Right ventricle myocardium inferior (tissue), 1 donor: ENCODE measurements at regions not wholly inside any gene's neighbourhood (a gene's known extent, or its start where the extent isn't known, plus 50 kb on each side); places are given as distances from the start of the nearest gene placed in this dataset.
A peak's percentile ranks its signal among the peaks of the same experiment; 100 is the strongest.
"Not testable (repeated sequence)": the region's sequence is repeated elsewhere in the genome, so short reads cannot be mapped to it uniquely, and the experiment has no call there.

Source experiments
- ATAC-seq: fragments of 200-7000 bp; cut with Tn5 transposase; one replicate; pipeline ENCODE4 v1.9.1; 2020; ENCODE audit warnings: mild to moderate bottlenecking, moderate library complexity
- DNase-seq: peaks from one replicate; pipeline ENCODE4 v3.0.0; 2021; ENCODE audit errors: missing footprints
- intact Hi-C: fragments of 100-400 bp; cut with DNase I; formaldehyde crosslinking; loops from one replicate; pipeline ENCODE4 v1.11.0; 2022
- donor health status: DM: no; HTN: yes; CAD: no; lungs with severe emphysema.

GRCh38 chr1:234918961-234919761, 209.5 kb downstream of the TOMM20 start:
- peak; percentile 63 for ATAC-seq
- DNase-seq: no peak
- intact Hi-C loops: loop anchor here (1.0 to 5.0 kb wide), 3 partner anchors 78 to 195 kb away; no protein-coding TSS in a partner anchor

GRCh38 chr1:234918181-234918841, 210.3 kb downstream of the TOMM20 start:
- ATAC-seq (peak; percentile 14), DNase-seq (no peak)
- intact Hi-C loops: loop anchor here (1.0 to 5.0 kb wide), 3 partner anchors 79 to 194 kb away; no protein-coding TSS in a partner anchor

- no peak for DNase-seq
- no peak for ATAC-seq
- intact Hi-C loops: loop anchor here (1.0 to 5.0 kb wide), 3 partner anchors 80 to 193 kb away; no protein-coding TSS in a partner anchor
These were observed 211.0 kb downstream of the TOMM20 start for GRCh38 chr1:234917495-234918180.

- intact Hi-C loops: loop anchor here (5.0 kb wide), 1 partner anchor 80 kb away; no protein-coding TSS in a partner anchor
- ATAC-seq (no peak), DNase-seq (no peak)
These were observed 211.8 kb downstream of the TOMM20 start for GRCh38 chr1:234916840-234917239.

- ATAC-seq (peak; percentile 62), DNase-seq (no peak)
- intact Hi-C loops: loop anchor here (2.0 to 5.0 kb wide), 2 partner anchors 19 to 81 kb away; no protein-coding TSS in a partner anchor
These were observed 212.5 kb downstream of the TOMM20 start for GRCh38 chr1:234915924-234916675.

- DNase-seq (no peak), ATAC-seq (no peak)
- intact Hi-C loops: loop anchor here (2.0 to 5.0 kb wide), 4 partner anchors 18 to 382 kb away; no protein-coding TSS in a partner anchor
These were observed 213.9 kb downstream of the TOMM20 start for GRCh38 chr1:234914606-234915290.

- no peak for ATAC-seq
- no peak for DNase-seq
- intact Hi-C loops: loop anchor here (2.0 to 5.0 kb wide), 4 partner anchors 17 to 381 kb away; no protein-coding TSS in a partner anchor
These were observed 214.9 kb downstream of the TOMM20 start for GRCh38 chr1:234913771-234914170.

- intact Hi-C loops: loop anchor here (2.0 to 5.0 kb wide), 3 partner anchors 51 to 381 kb away; no protein-coding TSS in a partner anchor
- no peak for ATAC-seq
- no peak for DNase-seq
These were observed 215.4 kb downstream of the TOMM20 start for GRCh38 chr1:234913278-234913649.

- intact Hi-C loops: loop anchor here (2.0 to 5.0 kb wide), 3 partner anchors 50 to 380 kb away; no protein-coding TSS in a partner anchor
- no peak for DNase-seq
These were observed 215.9 kb downstream of the TOMM20 start for GRCh38 chr1:234912548-234913277.

GRCh38 chr1:234911787-234912186, 216.8 kb downstream of the TOMM20 start:
- intact Hi-C loops: loop anchor here (2.0 to 5.0 kb wide), 3 partner anchors 49 to 379 kb away; no protein-coding TSS in a partner anchor
- ATAC-seq (no peak), DNase-seq (no peak)

More at GRCh38 chr1:234912548-234913277, 215.9 kb downstream of the TOMM20 start:
- ATAC-seq: no peak

- ATAC-seq, DNase-seq: not testable (repeated sequence)
- intact Hi-C loops: loop anchor here (5.0 kb wide), 2 partner anchors 49 to 379 kb away; no protein-coding TSS in a partner anchor
These were observed 217.5 kb downstream of the TOMM20 start for GRCh38 chr1:234911136-234911535.

- ATAC-seq (no peak), DNase-seq (no peak)
- intact Hi-C loops: loop anchor here (5.0 kb wide), 2 partner anchors 48 to 378 kb away; no protein-coding TSS in a partner anchor
These were observed 218.8 kb downstream of the TOMM20 start for GRCh38 chr1:234909851-234910250.

GRCh38 chr1:234909307-234909810, 219.3 kb downstream of the TOMM20 start:
- ATAC-seq (no peak), DNase-seq (no peak)
- intact Hi-C loops: no loop called here

- DNase-seq (no peak), ATAC-seq (no peak)
- intact Hi-C loops: no loop called here
These were observed 220.1 kb downstream of the TOMM20 start for GRCh38 chr1:234908571-234908970.

- DNase-seq: no peak
- peak; percentile 86 for ATAC-seq
- intact Hi-C loops: no loop called here
These were observed 220.7 kb downstream of the TOMM20 start for GRCh38 chr1:234907940-234908405.

- DNase-seq (no peak), ATAC-seq (no peak)
- intact Hi-C loops: no loop called here
These were observed 221.3 kb downstream of the TOMM20 start for GRCh38 chr1:234907208-234907939.
